SKM-1 treated with dmso at 0.1 percent for 144 hours (cell line): ENCODE measurements at regions not wholly inside any gene's neighbourhood (a gene's known extent, or its start where the extent isn't known, plus 50 kb on each side); places are given as distances from the start of the nearest gene placed in this dataset.
A peak's percentile ranks its signal among the peaks of the same experiment; 100 is the strongest.
"Not testable (repeated sequence)": the region's sequence is repeated elsewhere in the genome, so short reads cannot be mapped to it uniquely, and the experiment has no call there.

Experiments
- DNase-seq: peaks from one replicate; lab custom pipeline; 2025; ENCODE audit not compliant: unreplicated experiment; lab: John Stamatoyannopoulos, UW

GRCh38 chr13:80510686-80511085 is 169.8 kb upstream of the SPRY2 start:
- no peak for DNase-seq

DNA sequence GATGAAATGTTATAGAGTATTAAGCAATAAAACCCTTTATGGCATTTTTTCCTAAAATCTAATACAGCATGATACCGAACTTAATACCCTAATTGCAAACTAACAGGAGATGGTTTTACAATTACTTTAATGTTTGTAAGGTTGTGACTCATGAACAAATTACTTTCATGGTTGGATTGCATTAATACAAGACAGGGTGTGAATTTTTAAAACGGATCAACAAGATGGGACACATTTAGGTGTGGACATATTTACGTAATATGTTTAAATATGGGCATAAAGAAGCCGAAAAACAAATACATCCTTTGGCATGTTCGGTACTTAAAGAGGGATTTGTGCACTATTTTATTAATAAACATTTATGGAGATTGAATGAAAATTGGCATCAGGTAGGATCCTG is 168.3 kb upstream of the SPRY2 start:
- DNase-seq = no peak

GRCh38 chr13:80508031-80508430 is 167.1 kb upstream of the SPRY2 start:
- no peak for DNase-seq

GRCh38 chr13:80504453-80504852 is 163.5 kb upstream of the SPRY2 start:
- DNase-seq = no peak

- DNase-seq = no peak
Measured at GRCh38 chr13:80502359-80502758, 161.4 kb upstream of the SPRY2 start.

- no peak for DNase-seq
Measured at GRCh38 chr13:80501556-80501955, 160.6 kb upstream of the SPRY2 start.

- no peak for DNase-seq
Measured at GRCh38 chr13:80499536-80500290, 158.8 kb upstream of the SPRY2 start.

DNA sequence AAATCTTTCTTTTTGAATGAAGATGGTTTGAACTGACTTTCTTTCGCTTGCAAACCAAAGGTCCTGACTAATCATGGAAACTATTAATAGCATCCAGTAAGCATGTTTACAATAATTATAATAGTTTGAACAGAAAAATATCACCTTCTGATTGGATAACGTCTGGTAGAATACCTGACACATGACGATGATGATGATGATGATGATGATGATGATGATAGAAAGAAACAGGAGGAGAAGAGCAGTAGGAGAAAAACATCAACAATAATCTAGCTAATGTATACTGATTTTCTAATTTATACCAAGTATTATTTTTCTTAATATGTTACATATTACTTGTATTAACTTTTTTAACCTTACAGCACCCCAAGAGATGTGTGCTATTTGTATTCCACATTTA is 157.5 kb upstream of the SPRY2 start:
- DNase-seq = no peak

GRCh38 chr13:80497978-80498377 is 157.1 kb upstream of the SPRY2 start:
- no peak for DNase-seq

DNA sequence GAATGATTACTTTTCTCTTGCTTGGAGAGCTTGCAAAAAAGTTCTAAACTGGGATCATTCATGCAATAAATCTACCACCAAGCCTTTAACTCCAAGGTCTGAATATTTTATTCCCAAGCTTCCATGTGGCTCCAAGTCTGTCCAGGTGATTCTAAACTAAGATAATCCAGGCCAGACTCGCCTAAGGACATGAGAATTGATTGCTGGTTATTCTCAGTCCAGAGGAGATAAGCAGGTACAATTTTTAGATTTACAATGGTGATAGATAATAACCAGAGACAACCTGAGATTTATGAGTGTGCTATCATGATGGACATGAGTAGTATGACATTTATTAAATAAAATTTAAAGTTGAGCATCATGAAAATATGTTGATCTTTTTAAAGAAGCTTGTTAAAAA is 156.5 kb upstream of the SPRY2 start:
- DNase-seq = no peak

- DNase-seq = no peak
Measured at GRCh38 chr13:80496721-80497397, 155.9 kb upstream of the SPRY2 start.

- DNase-seq = not testable (repeated sequence)
Measured at GRCh38 chr13:80490491-80490943, 149.6 kb upstream of the SPRY2 start.

DNA sequence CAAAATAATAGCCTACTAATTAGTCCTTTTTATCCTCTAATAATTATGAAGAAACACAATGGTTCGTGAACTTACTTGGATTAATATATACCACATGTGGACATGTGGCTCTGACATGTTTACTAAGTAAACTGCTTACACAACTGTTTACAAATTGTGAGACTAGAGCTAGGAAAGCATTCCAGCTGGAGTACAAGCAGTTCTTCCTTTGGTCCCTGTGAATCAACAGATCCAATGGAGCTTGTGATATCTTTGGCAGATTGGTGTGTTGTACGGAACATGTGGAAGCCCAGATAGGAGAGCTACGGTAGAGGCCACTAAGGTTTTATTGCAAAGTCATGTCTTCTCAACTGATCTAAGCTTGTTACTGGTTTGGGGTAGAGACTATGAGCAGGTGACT is 145.5 kb upstream of the SPRY2 start:
- DNase-seq = no peak

GRCh38 chr13:80483157-80483556 is 142.2 kb upstream of the SPRY2 start:
- no peak for DNase-seq

DNA sequence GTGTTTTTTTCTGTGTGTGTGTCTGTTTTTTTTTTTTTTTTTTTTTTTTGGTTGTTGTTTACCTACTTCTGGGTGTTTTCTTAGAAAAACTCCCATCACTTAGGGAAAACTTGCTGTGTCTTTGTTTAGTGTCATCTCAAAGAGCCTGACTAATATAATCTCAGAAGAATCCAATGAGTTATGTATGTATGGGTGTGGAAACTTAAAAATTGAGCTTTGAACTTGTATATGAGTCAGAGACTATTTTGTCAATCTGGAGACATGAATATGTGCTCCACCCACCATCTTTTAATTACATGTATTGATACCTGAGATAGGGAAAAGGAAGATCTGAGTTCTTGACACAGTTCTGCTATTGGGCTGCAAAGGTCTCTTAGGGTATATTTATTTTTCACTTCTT is 140.7 kb upstream of the SPRY2 start:
- DNase-seq = no peak

- no peak for DNase-seq
Measured at GRCh38 chr13:80477661-80478443, 136.9 kb upstream of the SPRY2 start.

GRCh38 chr13:80476953-80477352 is 136.0 kb upstream of the SPRY2 start:
- DNase-seq = no peak

DNA sequence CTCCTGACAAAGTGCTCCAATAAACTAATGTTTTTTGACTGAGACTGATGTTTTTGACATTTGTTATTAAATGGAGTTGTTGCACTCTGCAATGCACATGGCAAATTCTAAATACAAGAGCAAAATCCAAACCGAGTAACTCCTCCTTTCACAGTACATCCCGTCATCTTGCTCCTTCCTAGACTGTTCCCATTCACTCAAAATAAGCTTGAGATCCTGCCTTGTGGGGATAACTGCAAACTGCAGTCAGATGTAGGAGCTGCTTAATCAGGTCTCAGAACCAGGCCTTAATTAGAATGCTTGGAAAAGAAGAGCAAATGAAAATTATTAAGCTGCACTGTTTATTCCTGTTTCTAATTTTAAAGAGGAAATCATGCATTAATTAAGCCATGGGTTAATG is 134.8 kb upstream of the SPRY2 start:
- no peak for DNase-seq

DNA sequence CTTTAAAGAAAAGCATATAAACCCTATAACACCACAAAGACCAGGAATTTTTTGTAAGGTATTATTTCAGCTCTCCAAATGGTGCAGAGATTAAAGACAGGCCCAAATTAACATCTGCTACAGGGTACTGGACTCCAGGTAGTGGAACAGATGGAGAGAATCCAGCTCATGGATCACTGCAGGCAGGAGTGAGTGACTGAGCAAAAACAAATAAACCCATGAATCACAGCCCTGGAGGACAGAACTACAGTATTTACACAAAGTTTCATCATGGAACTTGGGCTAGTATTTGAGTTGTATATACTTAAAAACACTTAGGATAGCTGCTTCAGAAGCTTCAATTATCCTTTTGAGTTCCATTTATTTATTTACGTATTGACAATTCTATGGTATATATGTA is 132.8 kb upstream of the SPRY2 start:
- DNase-seq = no peak

DNA sequence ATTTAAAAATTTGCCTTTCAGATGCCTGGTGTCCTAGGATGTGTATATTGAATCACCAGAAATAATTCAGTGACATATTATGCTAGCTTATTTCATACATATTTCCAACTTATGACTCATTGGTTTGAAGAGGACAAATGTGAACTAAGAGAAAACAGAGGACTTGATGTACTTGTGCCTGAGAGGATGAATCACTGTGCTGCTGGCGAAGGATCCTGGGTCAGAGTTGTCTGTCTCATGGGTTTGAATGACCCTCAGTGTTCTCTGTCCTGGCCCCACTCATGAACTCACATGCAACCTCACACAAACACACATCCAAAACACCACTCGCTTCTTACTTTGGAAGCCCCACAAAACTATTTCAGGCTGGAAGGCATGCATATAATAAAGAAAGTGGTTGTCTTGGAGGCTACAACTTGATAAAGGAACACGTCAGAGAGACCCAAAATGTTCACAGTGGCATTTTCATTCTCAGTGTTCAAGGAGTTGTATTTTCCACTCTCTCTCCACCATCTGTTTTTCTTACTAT is 129.0 kb upstream of the SPRY2 start:
- DNase-seq = no peak

GRCh38 chr13:80469105-80469852 is 128.4 kb upstream of the SPRY2 start:
- peak; percentile 56 for DNase-seq
